ENCODE measurements at regions not wholly inside any gene's neighbourhood (a gene's known extent, or its start where the extent isn't known, plus 50 kb on each side); places are given as distances from the start of the nearest gene placed in this dataset.

- Histone ChIP-seq H3K79me1 (ENCODE audit: insufficient read depth, low read depth, low read length, poor library complexity, severe bottlenecking) (no peaks in the 10 kb centered on the region), H3K27ac (ENCODE audit: insufficient read length, low read depth, low read length) (no peak overlapping the region), H2BK5ac (ENCODE audit: insufficient read length, low read length) (no peak overlapping the region), H3K23ac (ENCODE audit: insufficient read length, low read depth, low read length) (no peak overlapping the region), H3K14ac (ENCODE audit: insufficient read depth, low read length) (no peak overlapping the region), H3K4me2 (ENCODE audit: insufficient read depth, insufficient read length, low read length) (no peak overlapping the region), H2AK5ac (ENCODE audit: insufficient read length, low read length) (no peak overlapping the region), H2BK15ac (ENCODE audit: low read depth, low read length) (no peak overlapping the region), H3K18ac (ENCODE audit: insufficient read length, low read depth, low read length) (no peak overlapping the region), H3T11ph (ENCODE audit: low read length) (no peak overlapping the region), H3K23me2 (ENCODE audit: insufficient read length, low read depth, low read length, poor library complexity, severe bottlenecking) (no peaks in the 10 kb centered on the region), H3K4ac (ENCODE audit: low read depth, low read length) (no peak overlapping the region), H3K56ac (ENCODE audit: insufficient read length, low read depth, low read length) (no peak overlapping the region), H4K8ac (replicated peaks; ENCODE audit: insufficient read length, low read depth, low read length) (no peak overlapping the region), H3K79me2 (ENCODE audit: insufficient read depth, low read length) (no peaks in the 10 kb centered on the region), H3K9ac (ENCODE audit: extremely low read depth, insufficient read length, low read length) (no peak overlapping the region), H4K20me1 (ENCODE audit: control insufficient read depth, insufficient read depth, insufficient read length) (no peaks in the 10 kb centered on the region), H3K9me3 (ENCODE audit: control insufficient read depth, low read depth, low read length) (no peaks in the 10 kb centered on the region), H2BK20ac (ENCODE audit: low read depth, low read length, poor library complexity, severe bottlenecking) (no peak overlapping the region), H2BK12ac (ENCODE audit: insufficient read length, low read depth, low read length) (no peak overlapping the region), H2AFZ (ENCODE audit: low read length) (no peak overlapping the region), H2BK120ac (ENCODE audit: low read depth, low read length, poor library complexity, severe bottlenecking) (no peak overlapping the region), H4K91ac (ENCODE audit: insufficient read length, low read depth, low read length) (no peak overlapping the region), H4K5ac (ENCODE audit: insufficient read length, low read depth, low read length) (no peak overlapping the region), H3K4me1 (ENCODE audit: insufficient read depth, low read length) (no peaks in the 10 kb centered on the region), H3K27me3 (ENCODE audit: insufficient read depth, low read length) (no peaks in the 10 kb centered on the region)
- no peak for TF ChIP-seq CTCF (conservative IDR thresholded peaks at IDR 0.05)
- H3K27me3 Mint-ChIP-seq (ENCODE audit: low read depth) = no peaks in the 10 kb centered on the region
- H3K4me1 Mint-ChIP-seq = no peaks in the 10 kb centered on the region
- no peak overlapping the region for H3K4me3 Mint-ChIP-seq
- H3K27ac Mint-ChIP-seq = no peak overlapping the region
- H3K36me3 Mint-ChIP-seq (ENCODE audit: insufficient read depth in 1 of 3, low read depth in 3 of 3) = peaks cover 0 to 2% (median 0%) of the 10 kb centered on the region in 3 experiments; a peak in 1 of 7 replicates
- no peak for DNase-seq
- peaks cover 0 to 1% of the 10 kb centered on the region in 2 experiments; a peak in 2 of 5 replicates for H3K9me3 Mint-ChIP-seq
- 100% methylated on average over 2 of the region's 4 CpGs for WGBS (ENCODE audit: extremely low coverage, insufficient read length, low lambda C conversion rate)
These were observed 369.6 kb upstream of the DYNLRB2 start for GRCh38 chr16:80171199-80171598.

Data from H9 (cell line).